Mammary epithelial cell (primary cell): ENCODE measurements at regions not wholly inside any gene's neighbourhood (a gene's known extent, or its start where the extent isn't known, plus 50 kb on each side); places are given as distances from the start of the nearest gene placed in this dataset.

ENCODE experiments used
- EZH2 ChIP-seq: IDR thresholded peaks from 2 replicates; pipeline ENCODE4 v1.6.1; 2012; ENCODE audit warnings: low read length, inconsistent platforms, borderline replicate concordance
- TF ChIP-seq, protein P1 (sequence below), 2 donors: IDR thresholded peaks in 1 of 2; conservative IDR thresholded peaks in 1 of 2; 2 replicates each; pipeline ENCODE4 v1.5.1; 2011 to 2012; ENCODE audit warnings: inconsistent platforms in 2 of 2, low read length in 2 of 2, mild to moderate bottlenecking in 2 of 2, control low read depth in 1 of 2, low read depth in 1 of 2; ENCODE audit not compliant: insufficient read depth in 1 of 2; ENCODE audit errors: extremely low read depth in 1 of 2

DNA sequence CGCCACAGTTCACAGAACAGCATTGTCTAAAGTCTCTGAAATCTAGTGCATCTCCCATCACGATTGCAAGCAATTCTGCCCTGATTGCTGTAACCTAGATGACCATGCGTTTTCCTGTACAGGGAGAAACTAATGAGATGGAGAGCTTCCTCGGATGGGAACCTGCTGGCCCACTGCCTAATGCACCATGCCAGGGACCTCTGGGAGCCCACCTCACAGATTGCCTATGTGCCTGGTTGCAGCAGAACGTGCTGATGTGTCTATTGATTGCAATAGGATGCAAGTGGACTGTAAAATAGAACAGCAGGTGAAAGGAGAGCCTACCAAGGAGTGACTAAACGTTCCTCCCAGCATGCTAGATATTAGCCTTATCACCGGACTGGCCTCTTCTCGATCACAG is 141.0 kb upstream of the RAB12 start:
- TF ChIP-seq, protein P1, sequence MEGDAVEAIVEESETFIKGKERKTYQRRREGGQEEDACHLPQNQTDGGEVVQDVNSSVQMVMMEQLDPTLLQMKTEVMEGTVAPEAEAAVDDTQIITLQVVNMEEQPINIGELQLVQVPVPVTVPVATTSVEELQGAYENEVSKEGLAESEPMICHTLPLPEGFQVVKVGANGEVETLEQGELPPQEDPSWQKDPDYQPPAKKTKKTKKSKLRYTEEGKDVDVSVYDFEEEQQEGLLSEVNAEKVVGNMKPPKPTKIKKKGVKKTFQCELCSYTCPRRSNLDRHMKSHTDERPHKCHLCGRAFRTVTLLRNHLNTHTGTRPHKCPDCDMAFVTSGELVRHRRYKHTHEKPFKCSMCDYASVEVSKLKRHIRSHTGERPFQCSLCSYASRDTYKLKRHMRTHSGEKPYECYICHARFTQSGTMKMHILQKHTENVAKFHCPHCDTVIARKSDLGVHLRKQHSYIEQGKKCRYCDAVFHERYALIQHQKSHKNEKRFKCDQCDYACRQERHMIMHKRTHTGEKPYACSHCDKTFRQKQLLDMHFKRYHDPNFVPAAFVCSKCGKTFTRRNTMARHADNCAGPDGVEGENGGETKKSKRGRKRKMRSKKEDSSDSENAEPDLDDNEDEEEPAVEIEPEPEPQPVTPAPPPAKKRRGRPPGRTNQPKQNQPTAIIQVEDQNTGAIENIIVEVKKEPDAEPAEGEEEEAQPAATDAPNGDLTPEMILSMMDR (conservative IDR thresholded peaks at IDR 0.05 in 1 of 2, IDR thresholded peaks at IDR 0.05 in 1 of 2; ENCODE audit: extremely low read depth in 1 of 2, insufficient read depth in 1 of 2, low read depth in 1 of 2, low read length in 2 of 2), result no peak
- TF ChIP-seq EZH2, result no peak
